NK-92 (cell line): ENCODE measurements at regions not wholly inside any gene's neighbourhood (a gene's known extent, or its start where the extent isn't known, plus 50 kb on each side); places are given as distances from the start of the nearest gene placed in this dataset.
"Not testable (repeated sequence)": the region's sequence is repeated elsewhere in the genome, so short reads cannot be mapped to it uniquely, and the experiment has no call there.

Experiments
- DNase-seq: peaks from one replicate; lab custom pipeline; 2025; ENCODE audit not compliant: unreplicated experiment; lab: John Stamatoyannopoulos, UW

DNA sequence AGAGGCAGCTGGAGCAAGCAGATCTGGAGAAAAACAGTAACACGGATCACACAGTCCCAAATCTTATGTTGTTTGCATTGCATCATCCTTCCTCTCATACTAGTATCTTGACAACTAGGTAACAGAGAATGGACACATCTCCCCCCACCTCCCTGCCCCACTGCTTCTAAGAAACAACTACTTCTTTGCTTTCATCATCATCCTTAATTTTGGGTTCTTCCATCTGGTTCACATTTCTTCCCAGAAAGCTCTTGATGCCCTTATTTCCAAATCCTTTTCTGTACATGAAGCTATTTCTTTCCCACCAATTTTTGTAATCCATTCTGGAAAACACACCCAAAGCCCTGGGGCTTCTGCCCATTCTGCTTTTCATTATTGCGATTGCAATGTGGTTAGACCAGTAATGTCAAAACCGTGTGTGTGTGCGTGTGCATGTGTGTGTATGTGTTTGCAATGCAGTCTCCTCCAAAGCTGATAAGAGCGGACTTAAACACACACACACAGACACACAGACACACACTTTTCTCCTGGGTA lies 254.7 kb upstream of the SLC30A5 start:
- no peak for DNase-seq

DNA sequence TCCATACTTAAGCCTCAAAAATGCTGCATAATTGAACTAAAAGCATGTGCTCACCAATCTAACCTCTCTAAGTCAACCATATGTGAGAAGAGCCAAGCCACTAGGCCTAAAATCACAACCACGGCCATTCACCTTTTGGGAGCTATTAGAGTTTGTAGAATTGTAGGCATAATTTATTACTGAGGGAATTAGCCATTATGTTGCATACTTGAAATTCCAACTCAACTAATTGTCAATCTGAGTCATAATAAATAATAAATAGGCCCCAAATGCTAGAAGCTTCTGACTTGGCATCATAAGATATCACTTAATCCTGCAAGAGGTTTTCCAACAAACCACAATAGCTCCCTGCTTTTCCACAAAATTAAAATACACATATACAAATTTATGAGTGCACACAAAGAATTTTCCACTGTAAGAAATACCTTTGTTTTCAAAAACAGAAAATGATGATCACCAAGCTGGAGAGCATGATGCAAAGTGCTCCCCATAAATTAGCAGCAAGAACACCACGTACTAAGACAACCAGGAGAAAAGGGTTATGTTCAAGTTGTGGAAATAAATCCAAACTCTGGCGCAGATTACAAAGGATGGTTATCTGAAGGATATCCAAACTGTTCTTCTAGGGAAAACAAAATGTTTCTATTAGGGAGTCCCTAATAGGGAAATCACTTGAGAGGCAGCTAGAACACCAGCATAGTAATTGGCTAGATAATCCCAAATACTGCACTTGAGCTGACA lies 250.0 kb upstream of the SLC30A5 start:
- no peak for DNase-seq

DNA sequence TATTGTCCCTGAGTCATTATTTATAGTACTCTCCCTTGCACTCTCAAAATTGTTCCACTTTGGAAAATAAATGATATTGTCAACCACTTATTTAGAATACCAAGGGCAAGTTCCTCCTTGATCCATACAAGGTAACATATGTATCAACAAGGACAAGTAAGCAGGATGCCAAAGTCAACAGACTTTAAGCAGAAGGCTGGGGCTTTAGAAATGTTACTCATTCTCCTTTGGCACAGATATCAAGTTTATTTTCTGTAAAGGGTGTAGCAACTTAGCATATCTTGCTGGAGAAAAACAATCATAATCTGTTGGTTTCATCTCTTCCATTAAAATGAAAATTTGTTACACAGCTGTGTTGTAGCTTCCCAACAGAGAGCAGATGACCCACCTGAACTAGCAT lies 248.7 kb upstream of the SLC30A5 start:
- DNase-seq: no peak

DNA sequence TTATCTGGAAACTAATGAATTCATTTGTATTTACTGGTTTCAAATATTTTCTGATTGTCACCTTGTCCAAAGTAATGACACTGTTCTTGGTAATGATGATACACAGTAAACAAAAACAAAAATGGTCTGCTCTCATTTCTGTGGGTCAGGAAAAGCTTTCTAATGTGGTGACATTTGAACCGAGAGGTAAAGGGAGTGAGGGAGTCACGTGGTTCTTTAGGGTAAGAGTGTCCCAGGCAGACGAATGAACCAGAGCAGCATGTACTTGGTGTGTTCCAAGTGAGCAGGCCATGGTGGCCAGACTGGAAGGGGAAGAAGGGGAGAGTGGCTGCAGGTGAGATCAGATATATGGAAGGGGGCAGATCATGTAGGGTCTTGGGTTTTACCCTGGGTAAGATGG lies 247.0 kb upstream of the SLC30A5 start:
- DNase-seq: no peak

DNA sequence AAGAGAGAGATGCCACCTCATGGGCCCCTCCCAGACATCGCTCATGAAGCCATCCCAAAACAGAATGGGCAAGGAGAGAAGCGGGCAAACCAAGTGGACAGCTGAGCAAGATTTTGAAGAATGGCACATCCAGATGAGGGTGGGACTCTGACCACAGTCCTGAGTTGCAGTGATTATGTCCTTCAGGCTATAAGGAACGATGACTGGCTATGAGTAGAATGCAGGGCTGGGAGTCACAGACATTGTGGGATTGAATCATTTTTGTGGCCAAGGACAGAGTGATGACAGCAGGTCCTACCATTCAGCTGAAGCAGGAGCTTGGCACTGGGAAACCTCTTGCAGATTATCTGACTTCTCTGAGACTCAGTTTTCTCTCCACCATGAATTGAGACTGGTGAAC lies 245.7 kb upstream of the SLC30A5 start:
- no peak for DNase-seq

DNA sequence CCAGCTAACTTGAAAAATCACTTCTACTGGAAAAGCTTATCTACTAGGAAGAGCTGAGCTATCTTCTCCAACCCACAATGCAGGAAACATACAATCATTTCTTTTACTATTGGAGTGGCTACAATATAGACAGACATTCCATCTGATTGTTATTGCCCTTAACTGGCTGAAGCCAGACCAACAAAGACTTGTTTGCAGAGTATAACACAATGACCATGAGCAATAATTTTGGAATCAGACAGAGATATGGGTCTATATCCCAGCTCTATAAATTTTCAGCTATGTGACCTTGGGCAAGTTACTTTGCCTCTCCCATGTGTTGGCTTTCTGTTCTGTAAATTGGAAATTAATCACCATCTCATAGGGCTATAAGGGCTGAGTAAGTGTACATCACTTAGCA lies 244.7 kb upstream of the SLC30A5 start:
- no peak for DNase-seq

DNA sequence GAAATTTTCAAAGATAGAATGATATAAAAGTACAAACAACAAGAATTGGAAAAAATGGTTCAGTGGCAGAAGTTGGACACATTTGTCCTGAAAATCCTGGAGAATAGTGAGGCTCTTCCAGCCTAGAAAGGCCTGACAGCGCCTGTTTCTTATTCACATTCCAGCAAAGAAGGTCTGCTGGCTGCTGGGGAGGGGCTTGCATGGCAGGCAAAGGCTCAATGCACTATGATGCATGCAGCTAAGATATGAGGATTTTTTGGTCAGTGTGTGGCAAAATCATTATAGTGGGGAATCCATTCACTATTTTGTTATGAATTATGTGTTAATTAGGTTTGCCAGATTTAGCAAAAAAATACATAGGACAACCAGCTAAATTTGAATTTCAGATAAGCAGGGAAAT lies 243.9 kb upstream of the SLC30A5 start:
- no peak for DNase-seq

DNA sequence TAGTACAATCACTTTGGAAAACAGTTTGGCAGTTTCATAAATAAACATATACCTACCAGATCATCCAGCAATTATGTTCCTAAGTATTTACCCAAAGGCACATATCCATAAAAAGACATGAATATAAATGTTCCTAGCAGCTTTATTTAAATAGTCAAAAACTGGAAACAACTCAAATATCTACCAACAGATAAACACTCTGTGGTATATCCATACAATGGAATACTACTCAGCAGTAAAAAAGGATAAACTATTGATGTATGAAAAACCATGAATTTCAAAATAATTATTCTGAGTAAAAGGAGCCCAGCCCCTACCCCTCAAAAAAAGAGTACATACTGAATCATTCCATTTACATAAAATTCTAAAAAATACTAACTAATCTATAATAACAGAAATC lies 232.7 kb upstream of the SLC30A5 start:
- no peak for DNase-seq

DNA sequence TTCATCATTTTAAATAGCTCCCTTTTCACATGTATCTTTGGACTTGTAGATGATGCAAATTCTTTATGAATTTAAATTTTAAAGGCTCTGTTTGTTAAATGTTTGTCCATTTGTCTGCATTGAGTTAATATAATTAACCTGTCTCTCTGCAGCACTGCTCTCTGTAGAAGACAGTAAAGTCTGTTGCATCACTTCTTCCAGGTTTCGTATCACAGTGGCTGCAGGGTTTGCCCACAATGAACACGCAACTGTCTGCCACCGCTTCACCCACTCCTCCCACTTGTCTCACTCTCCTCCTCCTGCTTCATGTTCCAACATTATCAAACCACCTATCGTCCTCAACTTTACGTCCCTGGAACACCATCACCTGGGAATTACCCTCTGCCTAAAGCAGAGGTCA lies 231.3 kb upstream of the SLC30A5 start:
- no peak for DNase-seq

DNA sequence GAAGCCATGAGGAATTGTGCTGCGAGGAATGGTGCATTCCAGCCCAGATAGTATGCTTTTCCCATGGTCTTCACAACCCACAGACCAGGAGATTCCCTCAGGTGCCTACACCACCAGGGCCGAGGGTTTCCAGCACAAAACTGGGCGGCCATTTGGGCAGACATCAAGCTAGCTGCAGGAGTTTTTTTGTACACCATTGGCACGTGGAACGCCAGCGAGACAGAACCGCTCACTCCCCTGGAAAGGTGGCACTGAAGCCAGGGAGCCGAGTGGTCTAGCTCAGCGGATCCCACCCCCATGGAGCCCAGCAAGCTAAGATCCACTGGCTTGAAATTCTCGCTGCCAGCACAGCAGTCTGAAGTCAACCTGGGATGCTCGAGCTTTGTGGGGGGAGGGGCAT lies 228.6 kb upstream of the SLC30A5 start:
- DNase-seq: not testable (repeated sequence)

DNA sequence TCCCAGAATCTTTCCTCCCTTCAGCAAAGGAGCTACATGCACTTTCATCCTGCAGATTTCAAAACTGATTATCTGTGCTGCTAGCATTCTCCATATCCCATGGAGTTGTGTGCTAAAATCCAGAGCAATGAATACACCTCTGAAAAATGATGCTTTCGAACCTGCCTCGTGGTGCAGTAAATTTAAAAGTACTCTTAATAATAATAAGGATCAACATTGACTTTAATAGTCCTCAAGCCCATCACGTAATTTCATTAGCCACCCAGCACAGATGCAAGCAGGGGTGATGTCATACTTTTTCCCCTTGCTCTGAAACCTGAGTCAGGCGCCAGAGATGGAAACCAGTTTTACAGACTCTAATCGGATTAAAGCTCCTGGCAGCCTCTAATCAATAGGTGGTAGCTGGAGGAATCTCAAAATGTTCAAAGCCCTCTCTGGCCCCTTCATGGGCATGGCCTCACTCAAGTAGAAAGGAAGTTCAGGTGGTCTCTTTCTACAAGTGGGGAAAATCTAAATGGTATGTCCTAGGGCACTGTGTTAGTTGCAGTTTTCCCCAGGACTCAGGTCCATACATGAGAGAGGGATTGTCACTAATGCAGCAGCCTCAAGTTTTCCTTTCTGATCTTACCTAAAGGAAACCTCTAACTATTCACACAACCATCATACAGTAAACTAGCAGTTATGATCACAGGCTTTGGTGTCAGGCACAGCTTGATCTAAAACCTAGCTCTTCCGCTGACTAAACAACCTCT lies 221.6 kb upstream of the SLC30A5 start:
- no peak for DNase-seq

DNA sequence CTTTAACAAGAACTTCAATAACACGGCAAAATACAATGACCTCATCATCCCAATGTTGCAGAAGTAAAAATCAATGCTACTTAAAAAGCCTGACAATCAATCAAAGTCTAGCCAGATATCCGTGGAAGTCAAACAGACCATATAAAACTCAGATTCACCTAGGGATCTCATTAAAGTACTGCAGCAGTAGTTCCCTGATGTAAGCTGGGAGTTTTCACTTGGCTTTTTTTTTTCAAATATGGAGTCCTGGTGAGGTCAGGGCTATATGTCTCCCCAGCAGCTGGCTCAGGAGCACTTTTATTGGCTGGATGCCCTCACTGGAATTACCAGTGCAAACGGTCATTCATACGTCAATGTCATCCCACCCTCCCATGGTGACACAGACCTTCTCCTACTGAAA lies 220.6 kb upstream of the SLC30A5 start:
- DNase-seq: no peak

DNA sequence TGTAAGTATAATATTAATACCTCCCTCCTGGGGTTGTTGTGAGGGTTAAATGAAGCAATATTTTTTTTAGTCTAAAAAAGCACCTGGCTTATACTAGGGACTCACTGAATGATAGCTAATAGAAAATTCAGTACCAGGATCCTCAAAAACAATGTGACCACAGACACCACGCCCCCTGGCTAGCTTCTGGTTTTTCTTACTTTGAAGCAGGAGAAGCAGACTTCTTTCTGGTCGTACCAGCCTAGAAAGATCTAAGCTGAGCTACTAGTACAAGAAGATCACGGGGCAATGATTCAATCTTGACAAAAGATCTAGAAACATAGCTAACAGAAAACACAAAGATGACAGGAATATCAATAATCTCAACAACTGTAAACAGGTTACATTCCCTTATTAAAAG lies 218.5 kb upstream of the SLC30A5 start:
- DNase-seq: no peak

DNA sequence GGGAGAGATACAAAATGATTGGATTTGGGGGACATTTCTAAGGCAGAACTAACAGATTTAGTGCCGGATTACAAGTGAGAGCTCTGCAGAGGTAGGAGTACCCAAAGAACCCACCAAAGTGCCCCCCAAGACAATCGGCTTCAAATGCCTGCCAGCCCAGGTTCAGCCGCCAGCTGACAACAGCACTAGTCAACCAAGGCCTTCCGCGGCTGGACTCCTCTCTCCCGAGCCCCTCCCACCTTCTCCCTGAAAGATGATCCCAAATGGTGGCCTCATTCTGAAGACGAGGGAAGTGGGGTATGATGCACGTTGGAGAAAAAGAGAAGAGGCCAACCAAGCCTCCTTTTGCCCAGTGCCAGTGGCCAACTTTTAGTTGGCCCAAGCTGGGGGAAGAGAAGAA lies 210.4 kb upstream of the SLC30A5 start:
- DNase-seq: no peak

DNA sequence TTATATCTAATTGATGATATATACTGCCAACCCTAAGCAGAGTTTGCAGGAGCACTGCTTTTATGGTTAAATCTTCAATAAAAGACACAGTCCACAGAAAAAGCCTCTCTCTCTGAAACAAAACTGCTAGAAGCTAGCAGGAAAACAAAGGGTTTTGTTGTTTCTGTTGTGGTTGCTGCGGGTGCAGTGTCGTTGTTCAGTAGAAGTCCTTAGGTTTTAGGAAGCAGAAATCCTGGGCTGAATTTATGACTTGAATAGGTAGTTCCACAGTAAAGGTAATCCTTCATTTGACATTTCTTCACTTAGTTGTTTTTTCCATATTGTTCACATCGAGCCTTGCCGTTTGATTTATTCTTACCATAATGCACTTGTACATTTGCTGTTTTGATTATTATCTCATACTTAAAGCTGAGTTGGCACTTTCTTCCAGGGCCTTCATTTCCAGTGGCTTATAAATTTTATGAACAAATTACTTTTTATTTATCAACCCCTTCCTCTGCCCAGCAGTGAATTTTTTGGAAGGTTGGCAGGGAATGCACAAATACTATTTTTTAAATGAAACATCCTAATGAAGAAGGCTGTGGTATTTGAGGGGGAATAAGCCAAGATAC lies 209.6 kb upstream of the SLC30A5 start:
- DNase-seq: no peak

DNA sequence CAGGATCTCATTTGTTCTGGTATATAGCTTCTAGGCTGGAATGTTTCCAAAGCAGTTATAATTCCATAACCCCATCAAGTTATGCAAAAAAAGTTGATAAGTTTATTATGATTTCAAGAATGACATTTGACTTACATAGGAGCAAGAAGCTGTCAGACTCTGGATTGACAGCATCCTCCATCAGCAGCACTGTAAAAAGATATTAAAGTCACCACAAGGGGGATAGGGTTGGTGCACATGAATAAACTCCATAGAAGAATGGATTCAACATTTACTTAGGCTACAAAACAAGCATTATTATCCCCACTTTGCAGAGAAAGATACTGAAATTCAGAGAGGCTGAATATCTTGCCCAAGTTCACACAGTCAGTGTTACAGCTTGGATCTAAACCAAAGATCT lies 208.9 kb upstream of the SLC30A5 start:
- DNase-seq: no peak

DNA sequence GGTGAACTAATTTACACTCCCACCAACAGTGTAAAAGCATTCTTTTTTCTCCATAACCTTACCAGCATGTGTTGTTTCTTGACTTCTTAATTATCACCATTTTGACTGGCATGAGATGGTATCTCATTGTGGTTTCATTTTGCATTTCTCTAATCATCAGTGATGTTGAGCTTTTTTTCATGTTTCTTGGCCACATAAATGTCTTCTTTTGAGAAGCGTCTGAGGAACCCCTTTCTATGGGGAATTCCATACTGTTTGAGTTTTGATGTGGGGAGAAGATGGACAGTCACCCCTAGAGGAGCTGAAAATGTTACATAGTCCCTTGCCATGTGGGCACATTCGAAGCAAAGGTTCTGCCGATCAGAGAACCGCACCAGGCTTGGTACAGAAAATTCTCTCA lies 207.0 kb upstream of the SLC30A5 start:
- DNase-seq: no peak

DNA sequence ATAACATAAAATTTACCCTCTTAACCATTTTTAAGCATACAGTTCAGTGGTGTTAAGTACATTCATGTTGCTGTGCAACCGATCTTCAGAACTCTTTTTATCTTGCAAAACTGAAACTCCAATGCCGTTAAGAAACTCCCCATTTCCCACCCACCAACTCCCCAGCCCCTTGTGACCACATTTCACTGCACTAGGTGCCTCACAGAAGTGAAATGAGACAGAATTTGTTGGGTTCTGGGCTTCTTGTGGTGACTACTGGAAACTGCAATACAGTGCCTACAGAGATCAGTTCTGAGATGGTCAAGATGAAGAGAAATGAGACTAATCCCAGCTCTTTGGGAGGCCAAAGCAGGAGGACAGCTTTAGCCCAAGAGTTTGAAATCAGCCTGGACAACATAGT lies 202.1 kb upstream of the SLC30A5 start:
- DNase-seq: no peak

DNA sequence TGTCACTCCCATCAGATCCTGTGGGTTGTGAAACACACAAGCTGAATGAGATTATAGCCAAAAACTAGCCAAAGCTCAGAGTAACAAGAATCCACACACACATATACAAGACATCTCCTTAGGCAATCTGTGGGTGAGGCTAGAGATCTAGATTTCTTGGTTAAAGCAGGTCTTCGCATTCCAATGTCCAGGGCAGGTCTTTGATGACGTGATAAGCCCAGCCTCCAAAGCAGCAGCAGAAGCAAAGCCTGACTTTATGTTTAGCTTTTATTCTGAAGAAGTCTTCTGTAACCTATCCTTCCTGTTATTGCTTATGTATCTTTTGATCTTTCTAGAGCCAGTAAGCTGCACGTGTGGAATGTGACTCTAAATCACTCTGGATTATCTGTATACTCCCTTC lies 199.1 kb upstream of the SLC30A5 start:
- DNase-seq: no peak

DNA sequence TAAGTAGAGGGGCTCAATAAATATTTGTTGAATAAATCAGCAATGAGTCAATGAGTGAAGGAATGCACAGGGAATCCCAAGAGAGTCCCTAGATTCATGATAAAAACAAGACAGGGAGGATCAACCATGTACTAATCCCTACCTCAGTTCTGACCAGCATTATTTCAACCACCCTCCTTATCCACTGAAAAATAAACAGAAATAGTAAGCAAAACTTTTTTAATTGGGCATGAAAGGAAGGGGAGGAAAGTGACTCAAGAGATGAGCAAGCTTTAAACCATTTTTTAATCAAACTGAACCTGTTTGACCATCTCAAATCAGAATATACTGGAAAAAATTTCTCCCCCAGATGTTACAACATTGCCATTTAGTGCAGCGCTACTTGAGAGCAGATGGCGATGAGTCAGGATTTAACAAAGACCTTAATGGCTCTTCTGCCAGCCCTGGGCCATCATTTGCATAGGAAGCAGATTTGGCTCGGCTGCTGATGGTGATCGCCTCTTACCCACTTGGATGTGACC lies 194.8 kb upstream of the SLC30A5 start:
- DNase-seq: no peak

DNA sequence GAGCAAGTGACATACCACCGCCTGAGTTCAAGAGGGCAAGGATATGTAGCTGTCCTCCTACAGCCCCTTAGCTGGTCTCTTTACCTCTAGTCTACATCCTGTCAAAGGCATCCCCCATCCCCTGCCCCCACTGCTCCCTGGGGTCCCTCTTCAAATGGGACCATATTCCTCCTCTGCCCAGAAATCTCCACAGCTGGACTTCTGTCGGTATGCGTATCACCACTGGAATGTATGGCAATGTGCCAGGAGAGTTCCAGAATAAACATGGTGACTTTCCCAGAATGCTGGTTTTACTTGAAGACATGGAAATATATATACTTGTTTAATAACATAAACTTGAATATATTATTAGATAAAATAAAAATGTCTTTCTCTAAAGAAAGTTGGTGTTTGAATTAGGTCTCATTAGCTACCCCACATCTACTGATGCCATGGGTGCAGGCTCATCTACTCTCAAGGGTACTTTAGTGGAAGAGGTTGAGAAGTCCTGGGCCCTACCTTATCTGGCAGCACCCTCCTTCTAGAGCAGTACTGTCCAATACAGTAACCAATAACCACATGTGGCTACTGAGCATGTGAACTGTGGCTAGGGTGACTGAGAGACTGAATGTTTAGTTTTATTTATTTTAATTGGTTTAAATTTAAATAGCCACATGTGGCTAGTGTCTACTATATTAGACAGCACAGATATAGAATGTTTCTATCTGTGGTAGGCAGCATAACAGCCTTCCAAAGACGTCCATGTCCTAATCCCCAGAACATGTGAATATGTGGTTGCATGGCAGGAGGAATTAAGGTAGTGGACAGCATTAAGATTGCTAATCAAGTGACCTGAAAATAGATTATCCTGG lies 181.7 kb upstream of the SLC30A5 start:
- DNase-seq: no peak
